SIG-M5 treated with dmso at 0.1 percent for 504 hours (cell line): ENCODE measurements at regions not wholly inside any gene's neighbourhood (a gene's known extent, or its start where the extent isn't known, plus 50 kb on each side); places are given as distances from the start of the nearest gene placed in this dataset.
A peak's percentile ranks its signal among the peaks of the same experiment; 100 is the strongest.
"Not testable (repeated sequence)": the region's sequence is repeated elsewhere in the genome, so short reads cannot be mapped to it uniquely, and the experiment has no call there.

Experiments used
- DNase-seq: peaks from one replicate; lab custom pipeline; 2025; ENCODE audit not compliant: unreplicated experiment; lab: John Stamatoyannopoulos, UW

- DNase-seq, result peak; percentile 9
Observed at GRCh38 chr5:119694284-119694683, 64.9 kb downstream of the FAM170A start.

DNA sequence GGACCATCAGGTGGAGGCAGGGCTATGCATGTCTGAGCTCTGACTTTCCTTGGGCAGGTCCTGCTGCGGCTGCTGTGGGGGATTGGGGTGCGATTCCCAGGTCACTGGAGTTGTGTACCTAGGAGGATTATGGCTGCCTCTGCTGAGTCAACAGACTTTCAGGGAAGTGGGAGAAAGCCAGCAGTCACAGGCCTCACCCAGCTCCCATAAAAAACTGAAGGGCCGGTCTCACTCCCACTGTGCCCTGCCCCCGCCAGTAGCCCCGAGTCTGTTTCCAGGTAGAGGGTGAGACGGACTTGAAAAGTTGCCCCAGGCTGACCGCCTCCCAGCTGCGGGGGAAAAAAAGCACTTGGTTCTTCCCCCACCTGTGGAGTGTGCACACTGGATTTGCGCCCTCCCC is 76.7 kb downstream of the FAM170A start:
- no peak for DNase-seq

- DNase-seq, result no peak
Observed at GRCh38 chr5:119708076-119708790, 78.9 kb downstream of the FAM170A start.

- no peak for DNase-seq
Observed at GRCh38 chr5:119721775-119722174, 92.4 kb downstream of the FAM170A start.

GRCh38 chr5:119725291-119725690 is 95.9 kb downstream of the FAM170A start:
- not testable (repeated sequence) for DNase-seq

DNA sequence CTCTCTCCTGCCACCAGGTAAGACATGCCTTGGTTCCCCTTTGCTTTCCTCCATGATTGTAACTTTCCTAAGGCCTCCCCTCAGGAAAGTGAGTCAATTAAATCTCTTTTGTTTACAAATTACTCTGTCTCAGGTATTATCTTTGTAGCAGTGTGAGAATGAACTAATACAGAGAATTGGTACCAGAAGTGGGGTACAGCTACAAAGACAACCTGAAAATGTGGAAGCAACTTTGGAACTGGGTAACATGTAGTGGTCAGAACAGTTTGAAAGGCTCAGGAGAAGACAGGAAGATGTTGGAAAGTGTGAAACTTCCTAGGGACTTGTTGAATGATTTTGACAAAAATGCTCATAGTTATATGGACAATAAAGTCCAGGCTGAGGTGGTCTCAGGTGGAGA is 97.2 kb downstream of the FAM170A start:
- no peak for DNase-seq

- DNase-seq, result no peak
Observed at GRCh38 chr5:119740225-119740624, 110.9 kb downstream of the FAM170A start.

- no peak for DNase-seq
Observed at GRCh38 chr5:119741691-119742090, 112.3 kb downstream of the FAM170A start.

DNA sequence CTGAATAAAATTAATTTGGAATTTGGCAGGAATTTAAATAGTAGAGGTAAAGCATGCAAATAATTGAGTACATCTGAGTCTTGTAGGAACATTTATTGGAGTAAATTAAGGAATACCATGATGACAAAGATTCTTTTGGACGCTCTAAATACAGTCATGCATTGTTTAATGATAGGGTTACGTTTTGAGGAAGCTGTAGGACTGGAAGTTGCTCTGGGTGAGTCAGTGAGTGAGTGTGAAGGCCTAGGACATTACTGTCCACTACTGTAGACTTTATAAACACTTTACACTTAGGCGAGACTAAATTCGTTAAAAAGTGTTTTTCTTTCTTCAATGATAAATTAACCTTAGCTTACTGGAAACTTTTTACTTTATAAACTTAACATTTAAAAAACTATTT is 113.0 kb downstream of the FAM170A start:
- no peak for DNase-seq

DNA sequence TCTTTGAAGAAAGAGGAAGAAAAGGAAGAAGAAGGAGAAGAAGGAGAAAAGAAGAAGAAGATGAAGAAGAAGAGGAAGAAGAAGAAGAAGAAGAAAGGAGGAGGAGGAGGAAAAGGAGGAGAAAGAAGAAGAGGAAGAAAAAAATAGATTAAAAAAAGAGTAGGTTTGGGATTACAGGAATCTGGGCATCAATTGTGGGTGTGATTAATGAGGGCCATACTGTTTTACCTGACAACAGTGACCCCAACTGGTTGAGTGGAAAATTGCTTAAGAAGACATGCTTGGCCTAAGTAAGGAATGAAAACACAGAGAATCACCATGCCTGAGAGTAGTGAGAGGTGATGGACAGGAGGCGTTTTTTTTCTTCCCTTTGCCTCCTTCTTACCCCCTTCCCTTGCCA is 114.6 kb downstream of the FAM170A start:
- peak; percentile 34 for DNase-seq

- no peak for DNase-seq
Observed at GRCh38 chr5:119745976-119746375, 116.6 kb downstream of the FAM170A start.

- DNase-seq, result no peak
Observed at GRCh38 chr5:119746984-119747383, 117.6 kb downstream of the FAM170A start.

- no peak for DNase-seq
Observed at GRCh38 chr5:119750887-119751733, 121.8 kb downstream of the FAM170A start.

GRCh38 chr5:119751734-119752094 is 122.4 kb downstream of the FAM170A start:
- DNase-seq, result no peak

- DNase-seq, result no peak
Observed at GRCh38 chr5:119752921-119753886, 123.8 kb downstream of the FAM170A start.

DNA sequence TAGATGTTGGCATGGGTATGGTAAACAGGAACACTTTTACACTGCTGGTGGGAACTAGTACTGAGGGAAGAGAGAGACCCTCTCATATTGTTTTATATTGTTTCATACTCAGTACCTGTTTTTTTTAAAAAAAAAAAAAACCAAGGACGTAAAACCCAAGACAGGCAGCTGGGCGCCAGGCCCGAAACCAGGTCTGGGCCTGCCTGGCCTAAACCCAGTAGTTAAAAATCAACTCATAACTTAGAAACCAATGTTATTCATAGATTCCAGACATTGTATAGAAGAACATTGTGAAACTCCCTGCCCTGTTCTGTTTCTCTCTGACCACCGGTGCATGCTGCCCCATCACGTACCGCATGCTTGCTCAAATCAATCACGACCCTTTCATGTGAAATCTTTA is 125.5 kb downstream of the FAM170A start:
- not testable (repeated sequence) for DNase-seq

- DNase-seq, result no peak
Observed at GRCh38 chr5:119757276-119757675, 127.9 kb downstream of the FAM170A start.

DNA sequence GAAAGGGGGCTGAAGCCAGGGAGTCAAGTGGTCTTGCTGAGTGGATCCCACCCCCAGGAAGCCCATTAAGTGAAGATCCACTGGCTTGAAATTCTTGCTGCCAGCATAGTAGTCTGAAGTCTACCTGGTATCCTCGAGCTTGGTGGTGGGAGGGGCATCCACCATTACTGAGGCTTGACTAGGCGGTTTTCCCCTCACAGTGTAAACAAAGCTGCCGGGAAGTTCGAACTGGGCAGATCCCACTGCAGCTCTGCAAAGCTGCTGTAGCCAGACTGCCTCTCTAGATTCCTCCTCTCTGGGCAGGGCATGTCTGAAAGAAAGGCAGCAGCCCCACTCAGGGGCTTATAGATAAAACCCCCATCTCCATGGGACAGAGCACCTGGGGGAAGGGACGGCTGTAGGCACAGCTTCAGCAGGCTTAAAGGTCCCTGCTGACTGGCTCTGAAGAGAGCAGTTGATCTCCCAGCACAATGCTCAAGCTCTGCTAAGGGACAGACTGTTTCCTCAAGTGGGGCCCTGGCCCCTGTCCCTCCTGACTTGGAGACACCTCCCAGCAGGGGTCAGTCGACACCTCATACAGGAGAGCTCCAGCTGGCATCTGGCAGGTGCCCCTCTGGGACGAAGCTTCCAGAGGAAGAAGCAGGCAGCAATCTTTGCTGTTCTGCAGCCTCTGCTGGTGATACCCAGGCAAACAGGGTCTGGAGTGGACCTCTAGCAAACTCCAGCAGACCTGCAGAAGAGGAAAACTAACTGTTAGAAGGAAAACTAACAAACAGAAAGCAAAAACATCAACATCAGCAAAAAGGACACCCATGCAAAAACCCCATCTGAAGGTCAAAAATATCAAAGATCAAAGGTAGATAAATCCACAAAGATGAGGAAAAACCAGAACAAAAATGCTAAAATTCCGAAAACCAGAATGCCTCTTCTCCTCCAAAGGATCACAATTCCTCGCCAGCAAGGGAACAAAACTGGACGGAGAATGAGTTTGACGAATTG is 140.6 kb downstream of the FAM170A start:
- DNase-seq, result not testable (repeated sequence)

DNA sequence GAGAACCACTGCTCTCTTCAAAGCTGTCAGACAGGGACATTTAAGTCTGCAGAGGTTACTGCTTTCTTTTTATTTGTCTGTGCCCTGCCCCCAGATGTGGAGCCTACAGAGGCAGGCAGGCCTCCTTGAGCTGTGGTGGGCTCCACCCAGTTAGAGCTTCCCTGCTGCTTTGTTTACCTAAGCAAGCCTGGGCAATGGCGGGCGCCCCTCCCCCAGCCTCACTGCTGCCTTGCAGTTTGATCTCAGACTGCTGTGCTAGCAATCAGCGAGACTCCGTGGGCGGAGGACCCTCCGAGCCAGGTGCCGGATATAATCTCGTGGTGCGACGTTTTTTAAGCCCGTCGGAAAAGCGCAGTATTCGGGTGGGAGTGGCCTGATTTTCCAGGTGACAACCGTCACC is 150.8 kb downstream of the FAM170A start:
- DNase-seq, result not testable (repeated sequence)

DNA sequence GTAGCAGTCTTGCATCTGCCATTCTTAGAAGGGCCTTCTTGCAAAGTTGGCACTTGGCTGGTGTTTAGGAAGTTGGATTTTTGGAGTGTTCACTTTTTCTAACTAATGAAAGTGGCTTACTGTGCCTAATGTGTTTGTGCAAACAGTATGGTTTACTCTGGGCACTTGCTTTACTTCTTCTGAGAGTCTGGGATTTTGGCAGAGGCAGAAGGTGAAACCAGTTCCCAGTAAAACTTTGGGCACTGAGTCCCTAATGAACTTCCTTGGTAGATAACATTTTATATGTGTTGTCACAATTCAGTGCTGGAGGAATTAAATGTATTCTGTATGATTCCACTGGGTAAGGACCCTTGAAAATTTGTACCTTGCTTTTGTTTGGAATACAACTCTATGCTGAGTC is 155.7 kb downstream of the FAM170A start:
- DNase-seq, result no peak
